Pancreas (tissue), 10 donors: ENCODE measurements at regions not wholly inside any gene's neighbourhood (a gene's known extent, or its start where the extent isn't known, plus 50 kb on each side); places are given as distances from the start of the nearest gene placed in this dataset.

Experiments
- ATAC-seq, 4 donors: fragments of 200-7000 bp; cut with Tn5 transposase; one replicate each; pipeline versions ENCODE4 v1.8.0 to v1.9.1; 2020; ENCODE audit warnings: mild to moderate bottlenecking in 4 of 4, moderate library complexity in 4 of 4
- DNase-seq, 6 donors: peaks; one replicate each; pipeline ENCODE4 v3.0.0-alpha.2; 2020
- FAIRE-seq: peaks from 2 replicates; lab custom pipeline; 2012; peaks lifted over from hg19 to GRCh38; lab: Jason Lieb, UNC
- H3K27ac ChIP-seq, 4 donors: fragments of 200-600 bp; sonication (generic); 1 replicate in 3 of 4; 2 replicates in 1 of 4; pipeline versions ENCODE4 v1.5.0 to v1.8.0; 2020
- H3K27me3 ChIP-seq, 4 donors: fragments of 200-600 bp; one replicate each; pipeline ENCODE4 v1.8.0; 2021
- H3K36me3 ChIP-seq, 3 donors: fragments of 200-600 bp; sonication (generic) in 1 of 3; one replicate each; pipeline versions ENCODE4 v1.5.0 to v1.8.0; 2020 to 2021
- H3K4me1 ChIP-seq, 3 donors: fragments of 200-600 bp; one replicate each; pipeline ENCODE4 v1.8.0; 2021
- H3K4me3 ChIP-seq, 4 donors: fragments of 200-600 bp; sonication (generic) in 2 of 4; one replicate each; pipeline versions ENCODE4 v1.5.0 to v1.8.0; 2020 to 2021
- H3K9me3 ChIP-seq, 4 donors: fragments of 200-600 bp; one replicate each; pipeline ENCODE4 v1.8.0; 2021
- CTCF ChIP-seq, 4 donors: fragments of 200-600 bp; sonication (generic) in 3 of 4; IDR thresholded peaks; one replicate each; pipeline versions ENCODE4 v1.5.0 to v1.8.0; 2021; ENCODE audit warnings: antibody characterized with exemption in 4 of 4
- WGBS, 2 donors: extraction: QIAGEN DNeasy Blood & Tissue Kit; methylation state at CpG; one replicate each; pipeline ENCODE4 v1.1.7; 2013; 5-methylcytosine and 5-hydroxymethylcytosine counted together
- intact Hi-C, 3 donors: fragments of 100-400 bp; cut with DNase I; formaldehyde crosslinking; loops; one replicate each; pipeline versions ENCODE4 v1.11.1 to v1.14.2; 2022
- donor health status: healthy with polysubstance abuse.
- donor health status: DM: no; HTN: no; CAD: no; lungs with moderate emphysema.
- donor health status: DM: no; HTN: no; CAD: no.
- donor health status: control.
- donor health status: control.
- donor health status: Bipolar disorder and iron deficiency.
- donor health status: DM: yes; HTN: yes; CAD: no.
- donor health status: DM: no; HTN: no; CAD: no.
- donor health status: DM: no; HTN: no; CAD: no.
- donor health status: DM: yes; HTN: yes; CAD: no.

DNA sequence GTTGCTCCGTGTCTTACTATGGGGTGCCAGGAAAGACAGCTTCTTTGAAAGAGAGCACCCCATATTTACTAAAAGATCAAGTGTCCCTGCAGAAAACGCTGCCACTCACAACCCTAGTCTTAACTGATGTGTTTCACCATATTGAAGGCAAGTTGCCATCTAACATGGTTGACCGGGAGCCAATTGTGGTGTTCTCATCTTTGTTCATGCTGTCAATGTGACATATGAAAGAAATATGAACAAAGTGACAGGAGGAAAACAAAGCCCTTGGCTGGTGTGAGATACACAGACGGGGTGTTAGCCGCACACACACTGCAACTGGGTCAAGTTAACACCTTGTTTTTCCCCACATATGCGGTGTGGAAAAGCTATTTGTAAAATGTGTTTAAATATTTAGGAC is 122.3 kb upstream of the NEBL start:
- Histone ChIP-seq H3K36me3 (no peaks in the 10 kb centered on the region), H3K27ac (no peak overlapping the region), H3K4me3 (no peak overlapping the region), H3K9me3 (no peaks in the 10 kb centered on the region), H3K4me1 (no peaks in the 10 kb centered on the region), H3K27me3 (no peaks in the 10 kb centered on the region)
- intact Hi-C loops = no loop called here
- FAIRE-seq (no peak), DNase-seq (no peak), ATAC-seq (no peak)
- WGBS, 2 donors = 88% methylated on average over 6 of the region's 6 CpGs
- TF ChIP-seq CTCF (IDR thresholded peaks at IDR 0.05) = no peak

GRCh38 chr10:21015851-21016250 is 118.7 kb upstream of the NEBL start:
- FAIRE-seq (no peak), ATAC-seq (no peak), DNase-seq (no peak)
- TF ChIP-seq CTCF (IDR thresholded peaks at IDR 0.05) = no peak
- intact Hi-C loops = no loop called here
- H3K36me3 ChIP-seq = no peaks in the 10 kb centered on the region
- H3K4me3 ChIP-seq = no peak overlapping the region
- H3K9me3 ChIP-seq = no peaks in the 10 kb centered on the region
- 81 to 85% methylated on average over 4 of the region's 4 CpGs for WGBS, 2 donors
- no peak overlapping the region for H3K27ac ChIP-seq
- H3K27me3 ChIP-seq = no peaks in the 10 kb centered on the region
- H3K4me1 ChIP-seq = no peaks in the 10 kb centered on the region

DNA sequence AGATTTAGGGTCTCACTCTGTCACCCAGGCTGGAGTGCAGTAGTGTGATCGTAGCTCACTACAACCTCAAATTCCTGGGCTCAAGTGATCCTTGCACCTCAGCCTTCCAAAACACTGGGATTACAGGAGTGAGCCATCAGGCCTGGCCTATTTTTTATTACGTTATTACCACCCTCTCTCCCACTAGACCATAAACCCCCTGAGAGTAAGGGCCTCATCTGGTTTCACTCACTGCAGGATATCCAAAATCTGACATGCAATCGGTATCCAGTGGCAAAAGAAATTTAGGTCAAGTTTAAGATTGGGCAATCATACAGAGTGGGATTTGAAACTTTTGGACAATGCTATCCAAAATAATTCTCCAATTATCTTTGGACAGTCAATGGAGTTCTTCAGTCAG is 117.0 kb upstream of the NEBL start:
- no peak for DNase-seq
- H3K36me3 ChIP-seq = no peaks in the 10 kb centered on the region
- no peak for ATAC-seq
- H3K9me3 ChIP-seq = no peaks in the 10 kb centered on the region
- no peak for TF ChIP-seq CTCF (IDR thresholded peaks at IDR 0.05)
- H3K4me3 ChIP-seq = no peak overlapping the region
- intact Hi-C loops = no loop called here
- no peaks in the 10 kb centered on the region for H3K4me1 ChIP-seq
- FAIRE-seq = no peak
- 90 to 92% methylated on average over 3 of the region's 3 CpGs for WGBS, 2 donors
- H3K27ac ChIP-seq = no peak overlapping the region
- H3K27me3 ChIP-seq = no peaks in the 10 kb centered on the region

- no peak overlapping the region for H3K27ac ChIP-seq
- no peak for FAIRE-seq
- H3K36me3 ChIP-seq = no peaks in the 10 kb centered on the region
- DNase-seq = no peak
- H3K4me1 ChIP-seq = no peaks in the 10 kb centered on the region
- intact Hi-C loops = no loop called here
- no peak overlapping the region for H3K4me3 ChIP-seq
- TF ChIP-seq CTCF (IDR thresholded peaks at IDR 0.05) = no peak
- 90 to 93% methylated on average over 4 of the region's 4 CpGs for WGBS, 2 donors
- H3K9me3 ChIP-seq = no peaks in the 10 kb centered on the region
- H3K27me3 ChIP-seq = no peaks in the 10 kb centered on the region
- ATAC-seq = no peak
These were observed 114.4 kb upstream of the NEBL start for GRCh38 chr10:21011433-21012018.

DNA sequence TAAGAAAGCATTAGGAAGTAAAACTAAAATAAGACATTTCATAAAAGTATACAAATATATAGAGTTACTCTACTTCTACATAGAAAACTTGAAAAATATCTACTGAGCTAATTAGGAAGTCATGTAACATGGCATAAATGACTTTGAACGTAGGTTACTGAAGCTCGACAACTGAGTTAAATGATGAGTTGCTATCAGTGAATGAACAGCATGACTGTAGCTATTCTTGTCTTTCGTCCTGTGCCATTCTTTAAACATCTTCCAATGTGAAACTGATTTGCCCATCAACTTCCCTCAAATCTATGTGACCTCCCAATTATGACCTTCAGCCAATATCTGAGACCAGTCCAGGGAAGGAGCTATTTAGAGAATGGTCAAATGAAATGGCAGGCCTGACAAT is 113.5 kb upstream of the NEBL start:
- H3K36me3 ChIP-seq = no peaks in the 10 kb centered on the region
- H3K27me3 ChIP-seq = no peaks in the 10 kb centered on the region
- no peak for FAIRE-seq
- H3K4me3 ChIP-seq = no peak overlapping the region
- intact Hi-C loops = no loop called here
- WGBS, 2 donors = 94 to 96% methylated on average over 3 of the region's 3 CpGs
- H3K9me3 ChIP-seq = no peaks in the 10 kb centered on the region
- no peaks in the 10 kb centered on the region for H3K4me1 ChIP-seq
- no peak for ATAC-seq
- H3K27ac ChIP-seq = no peak overlapping the region
- no peak for TF ChIP-seq CTCF (IDR thresholded peaks at IDR 0.05)
- no peak for DNase-seq
